ENCODE measurements at regions not wholly inside any gene's neighbourhood (a gene's known extent, or its start where the extent isn't known, plus 50 kb on each side); places are given as distances from the start of the nearest gene placed in this dataset.

- TF ChIP-seq CTCF (conservative IDR thresholded peaks at IDR 0.05; ENCODE audit: low read length) (no peak), EZH2phosphoT487 (IDR thresholded peaks at IDR 0.05; ENCODE audit: borderline replicate concordance) (no peak)
- Histone ChIP-seq H3K4me1 (ENCODE audit: insufficient read depth, low read length, poor library complexity, severe bottlenecking) (no peaks in the 10 kb centered on the region), H2AFZ (ENCODE audit: low read length) (no peak overlapping the region)
These were observed 151.1 kb upstream of the CST7 start for GRCh38 chr20:24797745-24798655.

GRCh38 chr20:24798930-24799705 lies 150.0 kb upstream of the CST7 start:
- Histone ChIP-seq H3F3A (ENCODE audit: low read depth) (no peaks in the 10 kb centered on the region), H3K4me2 (ENCODE audit: low read depth, low read length, poor library complexity, severe bottlenecking) (no peak overlapping the region), H3K4me1 (ENCODE audit: insufficient read depth, low read length, poor library complexity, severe bottlenecking) (no peaks in the 10 kb centered on the region), H3K4me3 (ENCODE audit: low read length, poor library complexity, severe bottlenecking) (no peak overlapping the region), H3K9ac (ENCODE audit: low read depth, low read length, poor library complexity, severe bottlenecking) (no peak overlapping the region), H3K9me3 (ENCODE audit: insufficient read depth, low read depth, low read length) (no peaks in the 10 kb centered on the region; the same call in 1 of the 2 replicates), H3K27me3 (ENCODE audit: insufficient read depth, low read length, poor library complexity, severe bottlenecking) (no peaks in the 10 kb centered on the region), H2AFZ (ENCODE audit: low read length) (no peak overlapping the region), H3K9me2 (replicated peaks; ENCODE audit: low read depth, low read length) (no peaks in the 10 kb centered on the region), H3K79me2 (ENCODE audit: insufficient read depth, low read length) (no peaks in the 10 kb centered on the region), H3K36me3 (ENCODE audit: insufficient read depth, low read length) (no peaks in the 10 kb centered on the region), H4K20me1 (ENCODE audit: insufficient read depth, low read length, poor library complexity, severe bottlenecking) (no peaks in the 10 kb centered on the region)
- TF ChIP-seq EZH2phosphoT487 (IDR thresholded peaks at IDR 0.05; ENCODE audit: borderline replicate concordance) = no peak
- no peak for TF ChIP-seq CTCF (conservative IDR thresholded peaks at IDR 0.05; ENCODE audit: low read length)

More at GRCh38 chr20:24797745-24798655, 151.1 kb upstream of the CST7 start:
- Histone ChIP-seq H3K9me2 (replicated peaks; ENCODE audit: low read depth, low read length) (no peaks in the 10 kb centered on the region), H3F3A (ENCODE audit: low read depth) (no peaks in the 10 kb centered on the region), H4K20me1 (ENCODE audit: insufficient read depth, low read length, poor library complexity, severe bottlenecking) (no peaks in the 10 kb centered on the region), H3K9ac (ENCODE audit: low read depth, low read length, poor library complexity, severe bottlenecking) (no peak overlapping the region), H3K4me2 (ENCODE audit: low read depth, low read length, poor library complexity, severe bottlenecking) (no peak overlapping the region), H3K36me3 (ENCODE audit: insufficient read depth, low read length) (no peaks in the 10 kb centered on the region), H3K27me3 (ENCODE audit: insufficient read depth, low read length, poor library complexity, severe bottlenecking) (no peaks in the 10 kb centered on the region), H3K9me3 (ENCODE audit: insufficient read depth, low read depth, low read length) (no peaks in the 10 kb centered on the region; the same call in 1 of the 2 replicates), H3K79me2 (ENCODE audit: insufficient read depth, low read length) (no peaks in the 10 kb centered on the region), H3K4me3 (ENCODE audit: low read length, poor library complexity, severe bottlenecking) (no peak overlapping the region)

GRCh38 chr20:24799971-24800580 lies 149.0 kb upstream of the CST7 start:
- no peak overlapping the region for H3K9ac ChIP-seq (ENCODE audit: low read depth, low read length, poor library complexity, severe bottlenecking)
- H3K27me3 ChIP-seq (ENCODE audit: insufficient read depth, low read length, poor library complexity, severe bottlenecking) = no peaks in the 10 kb centered on the region
- H3K36me3 ChIP-seq (ENCODE audit: insufficient read depth, low read length) = no peaks in the 10 kb centered on the region
- H4K20me1 ChIP-seq (ENCODE audit: insufficient read depth, low read length, poor library complexity, severe bottlenecking) = no peaks in the 10 kb centered on the region
- H3K4me2 ChIP-seq (ENCODE audit: low read depth, low read length, poor library complexity, severe bottlenecking) = no peak overlapping the region
- no peaks in the 10 kb centered on the region; the same call in 1 of the 2 replicates for H3K9me3 ChIP-seq (ENCODE audit: insufficient read depth, low read depth, low read length)
- TF ChIP-seq CTCF (conservative IDR thresholded peaks at IDR 0.05; ENCODE audit: low read length) (no peak), EZH2phosphoT487 (IDR thresholded peaks at IDR 0.05; ENCODE audit: borderline replicate concordance) (no peak)
- no peaks in the 10 kb centered on the region for H3K79me2 ChIP-seq (ENCODE audit: insufficient read depth, low read length)
- no peak overlapping the region for H2AFZ ChIP-seq (ENCODE audit: low read length)
- H3K9me2 ChIP-seq (replicated peaks; ENCODE audit: low read depth, low read length) = no peaks in the 10 kb centered on the region
- H3K4me3 ChIP-seq (ENCODE audit: low read length, poor library complexity, severe bottlenecking) = no peak overlapping the region
- H3K4me1 ChIP-seq (ENCODE audit: insufficient read depth, low read length, poor library complexity, severe bottlenecking) = no peaks in the 10 kb centered on the region
- no peaks in the 10 kb centered on the region for H3F3A ChIP-seq (ENCODE audit: low read depth)

Measured in Loucy (cell line).